GM12891 (cell line): ENCODE measurements at regions not wholly inside any gene's neighbourhood (a gene's known extent, or its start where the extent isn't known, plus 50 kb on each side); places are given as distances from the start of the nearest gene placed in this dataset.

Experiments
- POLR2A ChIP-seq: IDR thresholded peaks from 2 replicates; pipeline ENCODE4 v1.6.1; 2011; ENCODE audit warnings: low read depth, low read length, control low read depth
- SPI1 ChIP-seq: IDR thresholded peaks from 2 replicates; pipeline ENCODE4 v1.6.1; 2011; ENCODE audit warnings: low read depth, low read length, control low read depth
- TAF1 ChIP-seq: IDR thresholded peaks from 2 replicates; pipeline ENCODE4 v1.6.1; 2011; ENCODE audit warnings: low read depth, low read length, control low read depth

GRCh38 chr14:87097015-87097414 is 896.0 kb downstream of the GALC start:
- no peak for TF ChIP-seq SPI1
- TF ChIP-seq POLR2A, result no peak
- TF ChIP-seq TAF1, result no peak
